AG04450 (cell line): ENCODE measurements at regions not wholly inside any gene's neighbourhood (a gene's known extent, or its start where the extent isn't known, plus 50 kb on each side); places are given as distances from the start of the nearest gene placed in this dataset.

Source experiments
- CTCF ChIA-PET: fragments of 300-600, 350-600 bp; formaldehyde crosslinking; extraction: SDS; loops from one replicate; lab custom pipeline; 2022; ENCODE audit warnings: antibody characterized with exemption, inconsistent platforms; lab: Charles Lee
- POLR2A ChIA-PET: fragments of 350-600 bp; formaldehyde crosslinking; extraction: SDS; loops from one replicate; lab custom pipeline; 2021; ENCODE audit warnings: antibody characterized with exemption, inconsistent platforms; lab: Yijun Ruan, JAX
- DNase-seq: peaks from one replicate; pipeline ENCODE4 v3.0.0-alpha.2; 2011; ENCODE audit warnings: low read depth, low spot score
- H3K27ac ChIP-seq: one replicate; pipeline ENCODE4 v1.5.1; 2012; ENCODE audit warnings: low read depth, low read length, control low read depth
- H3K27me3 ChIP-seq: one replicate; pipeline ENCODE4 v1.6.0; 2012; ENCODE audit warnings: low read length; ENCODE audit not compliant: control insufficient read depth, insufficient read depth
- H3K4me3 ChIP-seq: 2 replicates; pipeline ENCODE4 v1.5.1; 2011; ENCODE audit warnings: mild to moderate bottlenecking, low read depth, low read length, control low read depth
- H3K9me3 ChIP-seq: 2 replicates; pipeline ENCODE4 v1.5.1; 2012; ENCODE audit warnings: low read length; ENCODE audit not compliant: control insufficient read depth, insufficient read depth
- CTCF ChIP-seq: IDR thresholded peaks from 2 replicates; pipeline ENCODE4 v1.5.1; 2011; ENCODE audit warnings: low read depth, low read length, control low read depth, inconsistent platforms

GRCh38 chr16:9362604-9363003, 271.2 kb downstream of the HAPSTR1 start:
- peaks cover 9% of the 10 kb centered on the region for H3K9me3 ChIP-seq
- DNase-seq: no peak
- ChIA-PET CTCF (no interaction called here), POLR2A (no interaction called here)
- no peak overlapping the region for H3K4me3 ChIP-seq
- TF ChIP-seq CTCF: no peak
- H3K27ac ChIP-seq: no peak overlapping the region
- H3K27me3 ChIP-seq: no peaks in the 10 kb centered on the region

GRCh38 chr16:9363520-9363919, 272.1 kb downstream of the HAPSTR1 start:
- Histone ChIP-seq H3K27me3 (no peaks in the 10 kb centered on the region), H3K9me3 (peaks cover 9% of the 10 kb centered on the region), H3K27ac (no peak overlapping the region), H3K4me3 (no peak overlapping the region)
- DNase-seq: no peak
- CTCF ChIA-PET: no interaction called here
- POLR2A ChIA-PET: no interaction called here
- TF ChIP-seq CTCF: no peak

- Histone ChIP-seq H3K4me3 (no peak overlapping the region), H3K27ac (no peak overlapping the region), H3K9me3 (peaks cover 5% of the 10 kb centered on the region; the same call in 1 of the 2 replicates), H3K27me3 (no peaks in the 10 kb centered on the region)
- POLR2A ChIA-PET: no interaction called here
- no peak for TF ChIP-seq CTCF
- CTCF ChIA-PET: no interaction called here
- no peak for DNase-seq
These were observed 273.4 kb downstream of the HAPSTR1 start for GRCh38 chr16:9364721-9365369.

GRCh38 chr16:9365370-9365728, 273.9 kb downstream of the HAPSTR1 start:
- Histone ChIP-seq H3K27ac (no peak overlapping the region), H3K4me3 (no peak overlapping the region), H3K9me3 (peaks cover 9% of the 10 kb centered on the region; the same call in 1 of the 2 replicates), H3K27me3 (no peaks in the 10 kb centered on the region)
- DNase-seq: no peak
- POLR2A ChIA-PET: no interaction called here
- CTCF ChIA-PET: no interaction called here
- no peak for TF ChIP-seq CTCF

- DNase-seq: no peak
- Histone ChIP-seq H3K4me3 (no peak overlapping the region), H3K27ac (no peak overlapping the region), H3K27me3 (no peaks in the 10 kb centered on the region), H3K9me3 (peaks cover 9% of the 10 kb centered on the region; the same call in 1 of the 2 replicates)
- ChIA-PET POLR2A (no interaction called here), CTCF (no interaction called here)
- no peak for TF ChIP-seq CTCF
These were observed 274.9 kb downstream of the HAPSTR1 start for GRCh38 chr16:9366048-9366969.
